ENCODE measurements at regions not wholly inside any gene's neighbourhood (a gene's known extent, or its start where the extent isn't known, plus 50 kb on each side); places are given as distances from the start of the nearest gene placed in this dataset.

DNA sequence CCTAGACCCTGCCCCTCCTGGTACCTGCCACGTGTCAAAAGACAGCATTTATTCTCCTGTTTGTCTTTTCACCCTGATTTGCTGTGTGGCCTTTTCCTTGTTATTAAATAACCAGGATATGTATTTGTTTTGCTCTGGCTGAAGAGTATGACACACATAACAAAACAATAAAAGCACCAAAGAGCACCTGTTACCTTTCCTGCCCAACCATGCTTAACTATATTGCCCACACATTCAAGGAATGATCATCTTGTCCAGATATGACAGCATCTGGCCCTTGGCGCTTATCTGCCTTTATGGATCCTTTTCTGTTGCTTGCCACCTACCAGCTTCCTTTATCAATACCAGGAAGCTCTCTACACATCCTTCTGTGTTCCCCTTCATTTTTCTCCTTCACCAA is 357.7 kb downstream of the FGFR2 start:
- TF ChIP-seq, protein P1, sequence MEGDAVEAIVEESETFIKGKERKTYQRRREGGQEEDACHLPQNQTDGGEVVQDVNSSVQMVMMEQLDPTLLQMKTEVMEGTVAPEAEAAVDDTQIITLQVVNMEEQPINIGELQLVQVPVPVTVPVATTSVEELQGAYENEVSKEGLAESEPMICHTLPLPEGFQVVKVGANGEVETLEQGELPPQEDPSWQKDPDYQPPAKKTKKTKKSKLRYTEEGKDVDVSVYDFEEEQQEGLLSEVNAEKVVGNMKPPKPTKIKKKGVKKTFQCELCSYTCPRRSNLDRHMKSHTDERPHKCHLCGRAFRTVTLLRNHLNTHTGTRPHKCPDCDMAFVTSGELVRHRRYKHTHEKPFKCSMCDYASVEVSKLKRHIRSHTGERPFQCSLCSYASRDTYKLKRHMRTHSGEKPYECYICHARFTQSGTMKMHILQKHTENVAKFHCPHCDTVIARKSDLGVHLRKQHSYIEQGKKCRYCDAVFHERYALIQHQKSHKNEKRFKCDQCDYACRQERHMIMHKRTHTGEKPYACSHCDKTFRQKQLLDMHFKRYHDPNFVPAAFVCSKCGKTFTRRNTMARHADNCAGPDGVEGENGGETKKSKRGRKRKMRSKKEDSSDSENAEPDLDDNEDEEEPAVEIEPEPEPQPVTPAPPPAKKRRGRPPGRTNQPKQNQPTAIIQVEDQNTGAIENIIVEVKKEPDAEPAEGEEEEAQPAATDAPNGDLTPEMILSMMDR (IDR thresholded peaks at IDR 0.05) = no peak
- no peak for TF ChIP-seq POLR2A (IDR thresholded peaks at IDR 0.05)
